PFSK-1 (cell line): ENCODE measurements at regions not wholly inside any gene's neighbourhood (a gene's known extent, or its start where the extent isn't known, plus 50 kb on each side); places are given as distances from the start of the nearest gene placed in this dataset.

Experiments used
- FOXP2 ChIP-seq: optimal IDR thresholded peaks from 2 replicates; pipeline ENCODE3; 2011; ENCODE audit warnings: borderline replicate concordance, control low read depth, inconsistent platforms; ENCODE audit not compliant: insufficient read depth; ENCODE audit errors: extremely low read length, extremely low read depth
- POLR2AphosphoS5 ChIP-seq: IDR thresholded peaks from 2 replicates; pipeline ENCODE4 v1.6.1; 2012; ENCODE audit warnings: low read depth, mild to moderate bottlenecking, control low read depth, low read length, moderate library complexity
- REST ChIP-seq, 2 experiments: IDR thresholded peaks; 2 replicates each; pipeline versions ENCODE4 v1.6.1 to v1.8.0; 2011 to 2012; ENCODE audit warnings: low read depth in 2 of 2, low read length in 2 of 2, control low read depth in 1 of 2, inconsistent platforms in 1 of 2, mild to moderate bottlenecking in 1 of 2, moderate library complexity in 1 of 2; ENCODE audit not compliant: insufficient read depth in 1 of 2
- SIN3A ChIP-seq: IDR thresholded peaks from 2 replicates; pipeline ENCODE4 v1.6.1; 2012; ENCODE audit warnings: mild to moderate bottlenecking, low read length, moderate library complexity, borderline replicate concordance; ENCODE audit not compliant: insufficient read depth
- TAF1 ChIP-seq: IDR thresholded peaks from 2 replicates; pipeline ENCODE4 v1.6.1; 2012; ENCODE audit warnings: low read length, control low read depth, borderline replicate concordance; ENCODE audit not compliant: insufficient read depth

- TF ChIP-seq FOXP2 (no peak), TAF1 (no peak), POLR2AphosphoS5 (no peak), SIN3A (no peak), REST (IDR thresholded peaks at IDR 0.05; ENCODE audit: insufficient read depth in 1 of 2, low read depth in 2 of 2, low read length in 2 of 2) (no peak)
Measured at GRCh38 chr3:194224471-194225417, 88.8 kb downstream of the HES1 start.

- TF ChIP-seq POLR2AphosphoS5 (no peak), FOXP2 (no peak), SIN3A (no peak), REST (IDR thresholded peaks at IDR 0.05; ENCODE audit: insufficient read depth in 1 of 2, low read depth in 2 of 2, low read length in 2 of 2) (no peak), TAF1 (no peak)
Measured at GRCh38 chr3:194225418-194225812, 89.5 kb downstream of the HES1 start.

GRCh38 chr3:194225988-194226663 lies 90.2 kb downstream of the HES1 start:
- TF ChIP-seq POLR2AphosphoS5 (no peak), TAF1 (no peak), FOXP2 (no peak), REST (IDR thresholded peaks at IDR 0.05; ENCODE audit: insufficient read depth in 1 of 2, low read depth in 2 of 2, low read length in 2 of 2) (no peak), SIN3A (no peak)

GRCh38 chr3:194231929-194232832 lies 96.2 kb downstream of the HES1 start:
- TF ChIP-seq FOXP2 (no peak), REST (IDR thresholded peaks at IDR 0.05; ENCODE audit: insufficient read depth in 1 of 2, low read depth in 2 of 2, low read length in 2 of 2) (no peak), SIN3A (no peak), POLR2AphosphoS5 (no peak), TAF1 (no peak)
